Astrocyte (in vitro differentiated cells and primary cell): ENCODE measurements at regions not wholly inside any gene's neighbourhood (a gene's known extent, or its start where the extent isn't known, plus 50 kb on each side); places are given as distances from the start of the nearest gene placed in this dataset.

Experiments used
- DNase-seq: peaks from one replicate; pipeline ENCODE4 v3.0.0-alpha.2; 2010; ENCODE audit warnings: low read depth
- FAIRE-seq: peaks from 2 replicates; lab custom pipeline; 2011; peaks lifted over from hg19 to GRCh38; lab: Jason Lieb, UNC
- H2AFZ ChIP-seq: 2 replicates; pipeline ENCODE4 v1.6.0; 2012; ENCODE audit warnings: low read depth, low read length, inconsistent platforms
- H3K27ac ChIP-seq: 2 replicates; pipeline ENCODE4 v1.5.1; 2011; ENCODE audit warnings: low read depth, low read length, inconsistent platforms
- H3K27me3 ChIP-seq: 2 replicates; pipeline ENCODE4 v1.6.0; 2011; ENCODE audit warnings: low read length, inconsistent platforms; ENCODE audit not compliant: insufficient read depth
- H3K36me3 ChIP-seq: 2 replicates; pipeline ENCODE4 v1.5.1; 2011; ENCODE audit warnings: low read length, inconsistent platforms; ENCODE audit not compliant: insufficient read depth
- H3K4me1 ChIP-seq: 2 replicates; pipeline ENCODE4 v1.5.1; 2011; ENCODE audit warnings: low read length, inconsistent platforms; ENCODE audit not compliant: insufficient read depth
- H3K4me2 ChIP-seq: 2 replicates; pipeline ENCODE4 v1.6.0; 2012; ENCODE audit warnings: low read length, inconsistent platforms
- H3K4me3 ChIP-seq: 2 replicates; pipeline ENCODE4 v1.5.1; 2011; ENCODE audit warnings: low read depth, mild to moderate bottlenecking, low read length, inconsistent platforms; ENCODE audit not compliant: insufficient read depth
- H3K79me2 ChIP-seq: 2 replicates; pipeline ENCODE4 v1.6.0; 2012; ENCODE audit warnings: mild to moderate bottlenecking, low read length, inconsistent platforms; ENCODE audit not compliant: insufficient read depth
- H3K9ac ChIP-seq: 2 replicates; pipeline ENCODE4 v1.6.0; 2012; ENCODE audit warnings: mild to moderate bottlenecking, low read length, inconsistent platforms
- H3K9me3 ChIP-seq: 2 replicates; pipeline ENCODE4 v1.5.1; 2012; ENCODE audit warnings: low read depth, mild to moderate bottlenecking, low read length, inconsistent platforms; ENCODE audit not compliant: insufficient read depth
- H4K20me1 ChIP-seq: 2 replicates; pipeline ENCODE4 v1.6.0; 2012; ENCODE audit warnings: low read length, inconsistent platforms; ENCODE audit not compliant: insufficient read depth
- H3K27ac Mint-ChIP-seq: one replicate; pipeline ENCODE4 v1.8.0; 2021; ENCODE audit warnings: mild to moderate bottlenecking, mixed read lengths; ENCODE audit not compliant: unreplicated experiment
- H3K27me3 Mint-ChIP-seq: one replicate; pipeline ENCODE4 v1.8.0; 2021; ENCODE audit warnings: low read depth, mixed read lengths; ENCODE audit not compliant: unreplicated experiment
- H3K36me3 Mint-ChIP-seq: one replicate; pipeline ENCODE4 v1.8.0; 2021; ENCODE audit warnings: low read depth, mixed read lengths; ENCODE audit not compliant: unreplicated experiment
- H3K4me1 Mint-ChIP-seq: one replicate; pipeline ENCODE4 v1.8.0; 2021; ENCODE audit warnings: low read depth, mixed read lengths; ENCODE audit not compliant: unreplicated experiment
- H3K4me3 Mint-ChIP-seq: one replicate; pipeline ENCODE4 v1.8.0; 2021; ENCODE audit warnings: mild to moderate bottlenecking, moderate library complexity, mixed read lengths; ENCODE audit not compliant: unreplicated experiment
- H3K9me3 Mint-ChIP-seq: one replicate; pipeline ENCODE4 v1.8.0; 2021; ENCODE audit warnings: mild to moderate bottlenecking, mixed read lengths; ENCODE audit not compliant: unreplicated experiment
- EZH2 ChIP-seq: IDR thresholded peaks from 2 replicates; pipeline ENCODE4 v1.6.1; 2012; ENCODE audit warnings: mild to moderate bottlenecking, low read length, inconsistent platforms; ENCODE audit not compliant: insufficient read depth
- TF ChIP-seq, protein P1 (sequence below): IDR thresholded peaks from 2 replicates; pipeline ENCODE4 v1.5.1; 2011; ENCODE audit warnings: low read depth, mild to moderate bottlenecking, inconsistent platforms, low read length, moderate library complexity; ENCODE audit not compliant: insufficient read depth

DNA sequence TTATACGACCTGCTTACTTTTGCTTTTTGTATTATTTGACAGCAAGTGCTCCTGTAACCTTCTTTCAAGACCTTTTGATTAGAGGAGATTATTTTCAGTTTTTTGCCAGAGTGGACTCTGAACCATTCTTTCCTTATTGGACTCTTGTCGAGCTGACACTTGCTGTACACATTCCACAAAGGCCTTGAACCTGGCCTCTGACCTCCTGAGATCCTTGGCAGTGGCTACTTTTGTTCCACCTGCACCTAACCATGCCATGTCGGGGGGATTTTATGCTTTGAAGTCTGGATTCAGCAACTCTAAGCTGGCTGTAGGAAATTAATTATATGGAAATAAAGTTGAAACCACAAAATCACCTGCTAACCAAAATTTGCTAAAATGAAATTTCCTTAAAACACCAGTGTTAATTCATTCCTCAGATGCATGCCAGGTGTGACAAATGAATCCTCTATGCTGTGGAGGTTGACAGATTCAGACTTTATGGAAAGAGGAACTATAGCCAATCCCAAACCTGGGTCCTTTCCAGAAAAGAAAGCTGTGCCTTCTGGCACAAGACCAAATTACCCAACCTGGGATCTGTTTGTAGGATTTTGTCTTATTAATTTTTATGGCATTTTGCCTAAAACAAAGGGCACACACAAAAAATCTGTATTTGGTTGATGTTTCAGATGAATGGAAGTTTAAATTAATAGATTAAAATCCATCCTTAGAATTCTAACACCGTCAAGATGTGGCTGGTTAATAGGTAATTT is 110.4 kb downstream of the CDC42EP3 start:
- TF ChIP-seq, protein P1, sequence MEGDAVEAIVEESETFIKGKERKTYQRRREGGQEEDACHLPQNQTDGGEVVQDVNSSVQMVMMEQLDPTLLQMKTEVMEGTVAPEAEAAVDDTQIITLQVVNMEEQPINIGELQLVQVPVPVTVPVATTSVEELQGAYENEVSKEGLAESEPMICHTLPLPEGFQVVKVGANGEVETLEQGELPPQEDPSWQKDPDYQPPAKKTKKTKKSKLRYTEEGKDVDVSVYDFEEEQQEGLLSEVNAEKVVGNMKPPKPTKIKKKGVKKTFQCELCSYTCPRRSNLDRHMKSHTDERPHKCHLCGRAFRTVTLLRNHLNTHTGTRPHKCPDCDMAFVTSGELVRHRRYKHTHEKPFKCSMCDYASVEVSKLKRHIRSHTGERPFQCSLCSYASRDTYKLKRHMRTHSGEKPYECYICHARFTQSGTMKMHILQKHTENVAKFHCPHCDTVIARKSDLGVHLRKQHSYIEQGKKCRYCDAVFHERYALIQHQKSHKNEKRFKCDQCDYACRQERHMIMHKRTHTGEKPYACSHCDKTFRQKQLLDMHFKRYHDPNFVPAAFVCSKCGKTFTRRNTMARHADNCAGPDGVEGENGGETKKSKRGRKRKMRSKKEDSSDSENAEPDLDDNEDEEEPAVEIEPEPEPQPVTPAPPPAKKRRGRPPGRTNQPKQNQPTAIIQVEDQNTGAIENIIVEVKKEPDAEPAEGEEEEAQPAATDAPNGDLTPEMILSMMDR, result no peak
- TF ChIP-seq EZH2, result no peak
- DNase-seq (peak; percentile 42), FAIRE-seq (no peak)
- Mint-ChIP-seq H3K9me3 (no peaks in the 10 kb centered on the region), H3K27me3 (peaks cover 5% of the 10 kb centered on the region), H3K27ac (peak overlapping the region; percentile 99), H3K4me1 (peaks cover 42% of the 10 kb centered on the region), H3K36me3 (no peaks in the 10 kb centered on the region), H3K4me3 (no peak overlapping the region)
- Histone ChIP-seq H3K79me2 (no peaks in the 10 kb centered on the region), H3K4me1 (peaks cover 31% of the 10 kb centered on the region), H2AFZ (no peak overlapping the region), H3K9ac (peak overlapping the region; percentile 23), H3K4me3 (no peak overlapping the region), H3K36me3 (no peaks in the 10 kb centered on the region), H4K20me1 (no peaks in the 10 kb centered on the region), H3K9me3 (no peaks in the 10 kb centered on the region), H3K27me3 (no peaks in the 10 kb centered on the region), H3K4me2 (peak overlapping the region; percentile 67), H3K27ac (peak overlapping the region; percentile 93)

DNA sequence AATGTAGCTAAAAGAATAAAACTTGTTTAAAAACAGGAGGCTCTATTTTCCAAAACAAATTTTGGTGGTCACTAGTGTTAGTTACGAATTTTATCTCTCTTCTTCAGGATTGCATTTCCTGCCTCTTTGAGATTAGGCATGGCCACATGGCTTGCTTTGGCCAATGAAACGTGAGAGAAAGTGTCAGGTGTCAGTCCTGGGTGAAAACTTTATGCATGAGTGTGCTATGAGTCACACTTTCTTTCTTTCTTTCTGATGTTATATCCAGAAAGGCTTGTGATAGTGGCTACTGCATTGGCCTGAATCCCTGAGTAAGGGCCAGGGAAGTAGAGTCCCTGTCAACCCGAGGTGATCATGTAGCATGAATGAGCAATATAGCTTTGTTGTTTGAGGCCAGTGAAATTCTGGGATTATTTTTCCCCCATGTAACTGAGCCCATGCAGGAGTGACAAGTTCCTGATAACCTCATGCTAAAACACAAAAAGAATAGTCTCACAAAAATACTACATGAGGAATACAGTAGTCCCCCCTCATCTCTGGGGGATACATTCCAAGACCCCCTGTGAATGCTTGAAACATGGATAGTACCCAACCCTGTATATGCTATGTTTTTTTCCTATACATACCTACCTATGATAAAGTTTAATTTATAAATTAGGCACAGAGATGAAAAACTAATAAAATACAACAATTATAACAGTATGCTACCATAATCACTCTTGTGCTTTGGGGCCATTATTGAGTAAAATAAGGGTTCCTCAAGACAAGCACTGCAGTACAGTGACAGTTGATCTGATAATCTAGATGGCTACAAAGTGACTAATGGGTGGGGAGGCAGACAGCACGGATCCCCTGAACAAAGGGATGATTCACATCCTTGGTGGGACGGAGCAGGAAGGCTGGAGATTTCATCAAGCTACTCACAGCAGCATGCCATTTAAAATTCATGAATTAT is 109.5 kb downstream of the CDC42EP3 start:
- Histone ChIP-seq H4K20me1 (no peaks in the 10 kb centered on the region), H3K4me2 (peak overlapping the region; percentile 67), H3K27me3 (no peaks in the 10 kb centered on the region), H3K4me1 (peaks cover 39% of the 10 kb centered on the region), H3K4me3 (no peak overlapping the region), H3K27ac (peak overlapping the region; percentile 93), H3K79me2 (no peaks in the 10 kb centered on the region), H3K9me3 (no peaks in the 10 kb centered on the region), H3K36me3 (no peaks in the 10 kb centered on the region), H3K9ac (peak overlapping the region; percentile 72), H2AFZ (no peak overlapping the region)
- peak overlapping the region; percentile 99 for H3K27ac Mint-ChIP-seq
- peaks cover 3% of the 10 kb centered on the region for H3K36me3 Mint-ChIP-seq
- H3K9me3 Mint-ChIP-seq, result no peaks in the 10 kb centered on the region
- DNase-seq (peak; percentile 98), FAIRE-seq (peak; percentile 88)
- no peak for TF ChIP-seq EZH2
- TF ChIP-seq, protein P1, result no peak
- peak overlapping the region; percentile 30 for H3K4me3 Mint-ChIP-seq
- H3K27me3 Mint-ChIP-seq, result peaks cover 5% of the 10 kb centered on the region
- peaks cover 44% of the 10 kb centered on the region for H3K4me1 Mint-ChIP-seq
